SK-N-SH (cell line): ENCODE measurements at regions not wholly inside any gene's neighbourhood (a gene's known extent, or its start where the extent isn't known, plus 50 kb on each side); places are given as distances from the start of the nearest gene placed in this dataset.

Experiments used
- CTCF ChIA-PET: fragments of 300-600, 350-600 bp; formaldehyde crosslinking; extraction: SDS; loops from one replicate; lab custom pipeline; 2021; lab: Yijun Ruan, JAX
- POLR2A ChIA-PET: fragments of 350-600 bp; sonication (Branson Sonifier 250); formaldehyde crosslinking; extraction: SDS; loops from one replicate; lab custom pipeline; 2020; ENCODE audit warnings: antibody characterized with exemption, inconsistent platforms; lab: Yijun Ruan, JAX
- DNase-seq: peaks from one replicate; pipeline ENCODE4 v3.0.0; 2012
- H2AFZ ChIP-seq: fragments of 200-600 bp; sonication (generic); 2 replicates; pipeline ENCODE4 v1.8.1; 2016; ENCODE audit warnings: antibody characterized with exemption, mild to moderate bottlenecking, low read depth
- H3F3A ChIP-seq: fragments of 200-600 bp; sonication (generic); replicated peaks from 2 replicates; pipeline ENCODE3; 2016; ENCODE audit warnings: antibody characterized with exemption, mild to moderate bottlenecking; ENCODE audit not compliant: insufficient read depth
- H3K27ac ChIP-seq, 2 experiments: fragments of 200-500 bp in 1 of 2; fragments of 200-600 bp in 1 of 2; sonication (Bioruptor generic) in 1 of 2; sonication (generic), shearing (Covaris generic) in 1 of 2; 2 replicates each; pipeline versions ENCODE4 v1.5.1 to v1.6.1; 2014 to 2016; ENCODE audit warnings: low read depth in 2 of 2, inconsistent platforms in 1 of 2, low read length in 1 of 2, mild to moderate bottlenecking in 1 of 2, mixed read lengths in 1 of 2
- H3K27me3 ChIP-seq: fragments of 200-600 bp; sonication (generic), shearing (Covaris generic); 2 replicates; pipeline ENCODE4 v1.6.1; 2016; ENCODE audit warnings: mixed run types; ENCODE audit not compliant: insufficient read depth
- H3K36me3 ChIP-seq, 2 experiments: fragments of 200-500 bp in 1 of 2; fragments of 200-600 bp in 1 of 2; sonication (Bioruptor generic) in 1 of 2; sonication (generic) in 1 of 2; replicated peaks in 1 of 2; 2 replicates each; pipeline versions ENCODE3 to v1.5.1; 2014 to 2016; ENCODE audit warnings: low read length in 1 of 2, mild to moderate bottlenecking in 1 of 2; ENCODE audit not compliant: insufficient read depth in 2 of 2, control insufficient read depth in 1 of 2
- H3K4me1 ChIP-seq, 2 experiments: fragments of 200-500 bp in 1 of 2; fragments of 200-600 bp in 1 of 2; sonication (Bioruptor generic) in 1 of 2; sonication (generic), shearing (Covaris generic) in 1 of 2; 2 replicates each; pipeline versions ENCODE4 v1.5.1 to v1.6.1; 2014 to 2016; ENCODE audit warnings: low read depth in 1 of 2, low read length in 1 of 2, mixed run types in 1 of 2; ENCODE audit not compliant: insufficient read depth in 2 of 2, control insufficient read depth in 1 of 2
- H3K4me2 ChIP-seq: fragments of 200-600 bp; sonication (generic), shearing (Covaris generic); 2 replicates; pipeline ENCODE4 v1.6.1; 2017; ENCODE audit warnings: mixed run types
- H3K4me3 ChIP-seq, 2 experiments: fragments of 200-500 bp in 1 of 2; fragments of 200-600 bp in 1 of 2; sonication (Bioruptor generic) in 1 of 2; sonication (generic), shearing (Covaris generic) in 1 of 2; 2 replicates each; pipeline versions ENCODE4 v1.5.1 to v1.8.1; 2014 to 2016; ENCODE audit warnings: low read depth in 2 of 2, inconsistent platforms in 1 of 2, low read length in 1 of 2, mild to moderate bottlenecking in 1 of 2, mixed read lengths in 1 of 2, moderate library complexity in 1 of 2
- H3K79me2 ChIP-seq: fragments of 200-600 bp; sonication (generic); 2 replicates; pipeline ENCODE4 v1.8.1; 2017; ENCODE audit warnings: mild to moderate bottlenecking; ENCODE audit not compliant: insufficient read depth
- H3K9ac ChIP-seq: fragments of 200-600 bp; sonication (generic); 2 replicates; pipeline ENCODE4 v1.6.1; 2017; ENCODE audit warnings: mixed run types
- H3K9me2 ChIP-seq: fragments of 200-600 bp; sonication (generic); 2 replicates; pipeline ENCODE4 v1.6.1; 2017; ENCODE audit warnings: mixed run types
- H3K9me3 ChIP-seq: fragments of 200-600 bp; sonication (generic); 2 replicates; pipeline ENCODE4 v1.6.1; 2017; ENCODE audit warnings: mixed run types, mild to moderate bottlenecking, moderate library complexity
- H4K20me1 ChIP-seq: fragments of 200-600 bp; sonication (generic); 2 replicates; pipeline ENCODE4 v1.6.1; 2017; ENCODE audit warnings: mild to moderate bottlenecking, mixed run types; ENCODE audit not compliant: insufficient read depth
- CTCF ChIP-seq: fragments of 200-600 bp; sonication (generic); IDR thresholded peaks from 2 replicates; pipeline ENCODE4 v1.6.1; 2017; ENCODE audit warnings: antibody characterized with exemption, mild to moderate bottlenecking, moderate library complexity
- ELF1 ChIP-seq: IDR thresholded peaks from 2 replicates; pipeline ENCODE4 v1.4.0; 2012
- EP300 ChIP-seq, 2 experiments: IDR thresholded peaks; 2 replicates each; pipeline versions ENCODE4 v1.4.0 to v1.6.1; 2012; ENCODE audit warnings: borderline replicate concordance in 1 of 2, low read depth in 1 of 2, low read length in 1 of 2
- FOSL2 ChIP-seq: IDR thresholded peaks from 2 replicates; pipeline ENCODE4 v1.4.0; 2012; ENCODE audit warnings: low read depth, mild to moderate bottlenecking, moderate library complexity, borderline replicate concordance
- FOXJ3 ChIP-seq: sonication (generic); formaldehyde crosslinking; IDR thresholded peaks from 2 replicates; pipeline ENCODE4 v1.5.1; 2020; ENCODE audit warnings: mild to moderate bottlenecking, missing genetic modification reagents
- IRF3 ChIP-seq: fragments of 150-350 bp; IDR thresholded peaks from 2 replicates; pipeline ENCODE4 v1.6.1; 2016; ENCODE audit warnings: mild to moderate bottlenecking, low read depth, low read length
- MAX ChIP-seq: IDR thresholded peaks from 2 replicates; pipeline ENCODE4 v1.4.0; 2012; ENCODE audit warnings: low read depth
- MXI1 ChIP-seq: IDR thresholded peaks from 2 replicates; pipeline ENCODE4 v1.6.1; 2012; ENCODE audit warnings: mild to moderate bottlenecking, low read depth, low read length, improper control_type of control experiment
- NRF1 ChIP-seq: IDR thresholded peaks from 2 replicates; pipeline ENCODE4 v1.6.1; 2012; ENCODE audit warnings: low read depth, mild to moderate bottlenecking, low read length
- REST ChIP-seq: IDR thresholded peaks from 2 replicates; pipeline ENCODE4 v1.6.1; 2012; ENCODE audit warnings: mild to moderate bottlenecking, low read depth, low read length, moderate library complexity
- SIN3A ChIP-seq: IDR thresholded peaks from 2 replicates; pipeline ENCODE4 v1.6.1; 2012; ENCODE audit warnings: low read depth, mild to moderate bottlenecking, low read length, moderate library complexity, borderline replicate concordance
- TAF1 ChIP-seq: IDR thresholded peaks from 2 replicates; pipeline ENCODE4 v1.6.1; 2012; ENCODE audit warnings: low read depth, mild to moderate bottlenecking, low read length, moderate library complexity, borderline replicate concordance
- USF2 ChIP-seq: fragments of 150-350 bp; IDR thresholded peaks from 2 replicates; pipeline ENCODE4 v1.6.1; 2017; ENCODE audit warnings: antibody characterized with exemption, low read length, low read depth, borderline replicate concordance
- WGBS: methylation state at CpG from one replicate; pipeline ENCODE4 v1.1.6; 2017; ENCODE audit warnings: low lambda C conversion rate; 5-methylcytosine and 5-hydroxymethylcytosine counted together

- no peaks in the 10 kb centered on the region for H3K9me3 ChIP-seq
- POLR2A ChIA-PET = no interaction called here
- no peak for DNase-seq
- no peak overlapping the region for H3K9ac ChIP-seq
- peaks cover 64% of the 10 kb centered on the region for H3K27me3 ChIP-seq
- H3K36me3 ChIP-seq = peaks cover 0 to 4% of the 10 kb centered on the region in 2 experiments
- H3K4me1 ChIP-seq = no peaks in the 10 kb centered on the region
- H3K4me2 ChIP-seq = no peak overlapping the region
- no peaks in the 10 kb centered on the region for H4K20me1 ChIP-seq
- WGBS = 12% methylated on average over 4 of the region's 4 CpGs
- CTCF ChIA-PET = interaction anchor here (1.0 kb wide), 1 partner anchor 15 kb away, joined by 3 read pairs; no protein-coding TSS in a partner anchor
- H3K79me2 ChIP-seq = no peaks in the 10 kb centered on the region
- TF ChIP-seq REST (no peak), EP300 (IDR thresholded peaks at IDR 0.05; ENCODE audit: borderline replicate concordance in 1 of 2, low read depth in 1 of 2, low read length in 1 of 2) (no peak), SIN3A (no peak), FOSL2 (no peak), MXI1 (no peak), IRF3 (no peak), ELF1 (no peak), USF2 (no peak), NRF1 (no peak), MAX (no peak), TAF1 (no peak), CTCF (no peak), FOXJ3 (CRISPR knock-in tag) (no peak)
- no peak overlapping the region for H3K4me3 ChIP-seq
- H3K9me2 ChIP-seq = no peaks in the 10 kb centered on the region
- H2AFZ ChIP-seq = no peak overlapping the region
- no peaks in the 10 kb centered on the region for H3F3A ChIP-seq
- H3K27ac ChIP-seq = no peak overlapping the region
Observed at GRCh38 chr7:22890773-22891172, 68.1 kb upstream of the TOMM7 start.
